ENCODE measurements at regions not wholly inside any gene's neighbourhood (a gene's known extent, or its start where the extent isn't known, plus 50 kb on each side); places are given as distances from the start of the nearest gene placed in this dataset.
"Not testable (repeated sequence)": the region's sequence is repeated elsewhere in the genome, so short reads cannot be mapped to it uniquely, and the experiment has no call there.

DNA sequence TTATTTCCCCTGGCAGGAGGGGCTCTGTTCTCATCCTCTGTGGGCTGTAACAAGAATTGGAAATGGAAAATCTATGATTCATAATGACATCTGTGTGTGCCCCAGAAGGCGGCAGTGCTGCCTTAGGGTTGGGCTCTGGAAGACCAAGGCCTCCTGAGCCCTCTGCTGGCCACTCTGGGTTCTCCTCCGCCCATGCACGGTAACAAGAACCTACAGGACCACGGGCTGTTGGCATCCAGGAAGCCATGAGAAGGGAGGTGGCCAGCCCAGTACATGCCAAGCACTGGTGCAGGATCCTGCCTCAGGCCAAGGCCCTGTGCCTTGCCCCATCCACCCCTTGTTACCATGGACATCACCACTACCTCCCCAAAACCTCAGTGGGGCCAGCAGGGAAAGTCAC lies 454.2 kb downstream of the TP53TG3F start:
- H3K4me1 ChIP-seq; H3K36me3 ChIP-seq (replicated peaks); H3K27me3 ChIP-seq (ENCODE audit: low read depth); H3K4me3 ChIP-seq; in situ Hi-C loops (cut with MboI; ENCODE audit: low sequenced_read_pairs); DNase-seq (ENCODE audit: low spot score in 2 of 2); H3K9me3 ChIP-seq: not testable (repeated sequence)

DNA sequence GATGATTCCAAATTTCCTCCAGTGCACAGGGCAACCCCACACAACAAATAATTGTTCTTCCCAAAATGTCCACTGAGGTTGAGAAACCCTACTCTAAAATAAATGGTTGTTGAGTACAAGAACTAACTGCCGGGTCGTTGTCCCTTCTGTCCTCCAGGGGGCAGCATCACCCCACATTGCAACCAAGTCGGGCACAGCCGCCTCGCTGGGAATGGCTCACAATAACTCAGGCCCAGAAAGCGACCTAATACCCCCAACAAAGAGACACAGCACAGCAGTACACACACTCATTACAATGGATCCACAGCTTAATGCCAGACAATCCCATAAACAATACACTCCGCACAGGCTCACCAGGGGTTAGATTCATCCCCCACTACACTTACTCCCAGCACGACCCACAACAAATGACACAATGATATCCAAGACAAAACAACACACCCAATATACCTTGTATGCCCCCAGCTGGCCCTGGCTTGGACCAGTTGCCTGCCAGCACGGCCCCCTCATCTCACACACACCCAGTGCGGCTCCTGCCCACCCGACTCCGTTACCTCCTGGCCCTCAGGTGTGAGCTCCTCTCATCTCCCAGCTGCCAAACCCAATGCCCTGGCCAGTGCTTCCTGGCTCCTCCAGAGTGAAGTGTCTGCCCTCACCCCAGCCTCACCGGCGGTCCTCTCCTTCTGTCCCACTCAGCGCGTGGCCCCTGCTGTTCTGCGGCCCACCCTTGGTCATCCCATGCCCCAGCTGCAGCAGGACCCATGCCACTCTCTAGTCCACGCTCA lies 461.5 kb downstream of the TP53TG3F start:
- H3K4me1 ChIP-seq; H3K36me3 ChIP-seq (replicated peaks); H3K27me3 ChIP-seq (ENCODE audit: low read depth); in situ Hi-C loops (cut with MboI; ENCODE audit: low sequenced_read_pairs); H3K4me3 ChIP-seq; H3K9me3 ChIP-seq; DNase-seq (ENCODE audit: low spot score in 2 of 2): not testable (repeated sequence)

DNA sequence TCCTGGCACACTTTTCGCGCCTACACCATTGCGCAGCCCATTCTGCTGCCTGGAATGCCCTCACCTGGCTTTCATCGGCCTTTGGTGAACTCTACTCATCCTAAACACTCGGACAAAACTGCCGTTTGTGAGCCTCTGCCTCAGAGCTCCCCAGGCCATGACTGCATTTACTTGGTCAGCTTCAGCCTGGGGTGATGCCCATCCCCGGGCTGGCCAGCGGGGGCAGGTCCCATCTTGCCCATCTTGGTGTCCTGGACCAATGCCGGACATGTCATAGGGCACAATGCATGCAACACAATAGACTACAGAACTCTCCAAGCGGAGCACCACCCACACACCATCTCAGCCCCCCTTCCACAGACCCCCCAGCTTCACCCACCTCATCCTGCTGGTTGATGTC lies 463.5 kb downstream of the TP53TG3F start:
- in situ Hi-C loops (cut with MboI; ENCODE audit: low sequenced_read_pairs); DNase-seq (ENCODE audit: low spot score in 2 of 2); H3K9me3 ChIP-seq; H3K4me3 ChIP-seq; H3K4me1 ChIP-seq; H3K36me3 ChIP-seq (replicated peaks); H3K27me3 ChIP-seq (ENCODE audit: low read depth): not testable (repeated sequence)

DNA sequence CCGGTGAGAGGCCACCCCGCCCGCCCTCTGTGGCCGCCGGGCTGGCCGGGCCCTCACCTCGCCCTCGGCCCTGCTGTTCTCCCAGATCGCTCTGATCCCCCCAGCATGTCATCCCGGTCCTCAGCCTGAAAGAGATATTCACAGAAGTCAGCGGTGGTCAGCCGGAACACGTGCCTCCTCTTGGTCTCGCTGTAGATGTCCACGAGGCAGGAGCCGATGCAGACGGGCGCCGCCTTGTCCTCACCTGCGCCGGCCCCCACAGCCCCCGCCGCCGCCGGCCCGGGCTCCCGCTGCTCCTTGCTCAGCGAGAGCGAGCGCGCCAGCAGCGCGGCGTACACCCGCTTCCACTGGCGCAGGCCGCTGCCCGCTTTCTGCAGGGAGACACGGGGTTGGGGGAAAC lies 468.6 kb downstream of the TP53TG3F start:
- in situ Hi-C loops (cut with MboI; ENCODE audit: low sequenced_read_pairs); H3K9me3 ChIP-seq; H3K36me3 ChIP-seq (replicated peaks); H3K4me1 ChIP-seq; H3K27me3 ChIP-seq (ENCODE audit: low read depth); DNase-seq (ENCODE audit: low spot score in 2 of 2); H3K4me3 ChIP-seq: not testable (repeated sequence)

DNA sequence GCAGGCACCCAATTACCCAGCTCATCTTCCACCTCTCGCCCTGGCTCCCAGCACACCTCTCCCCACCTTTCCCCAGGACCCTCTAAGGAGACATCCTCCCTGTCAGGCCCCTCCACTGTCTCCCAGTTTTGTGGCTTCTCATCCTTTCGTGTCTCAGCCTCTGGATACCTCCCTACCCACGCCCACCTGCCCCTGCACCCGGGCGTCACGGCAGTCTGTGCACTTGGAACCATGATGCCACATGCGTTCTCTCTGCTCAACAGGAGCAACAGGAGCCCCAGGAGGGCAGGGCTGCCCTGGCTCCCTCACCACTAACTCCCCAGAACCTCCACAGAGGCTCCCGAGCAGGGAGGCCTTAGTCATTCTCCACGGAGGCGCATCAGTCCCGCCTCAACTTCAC lies 472.8 kb downstream of the TP53TG3F start:
- H3K4me1 ChIP-seq; H3K4me3 ChIP-seq; DNase-seq (ENCODE audit: low spot score in 2 of 2); H3K36me3 ChIP-seq (replicated peaks); H3K27me3 ChIP-seq (ENCODE audit: low read depth); H3K9me3 ChIP-seq; in situ Hi-C loops (cut with MboI; ENCODE audit: low sequenced_read_pairs): not testable (repeated sequence)

DNA sequence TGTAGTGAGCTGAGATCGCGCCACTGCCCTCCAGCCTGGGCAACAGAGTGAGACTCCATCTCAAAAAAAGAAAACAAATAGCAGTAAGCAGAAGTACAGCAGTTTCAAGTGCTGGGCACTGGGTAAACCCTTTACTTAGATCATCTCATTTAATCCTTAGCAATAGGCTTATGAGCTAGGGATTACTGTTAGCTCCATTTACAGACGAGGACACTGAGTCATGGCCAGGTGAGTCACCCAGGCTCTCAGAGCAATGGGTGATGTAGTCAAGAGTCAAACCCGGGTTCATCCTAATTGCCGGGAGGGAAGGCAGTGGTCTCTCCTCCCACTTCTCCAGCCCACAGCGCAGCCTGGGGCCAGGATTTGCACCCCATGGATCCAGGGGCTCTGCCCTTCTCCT lies 473.6 kb downstream of the TP53TG3F start:
- DNase-seq (ENCODE audit: low spot score in 2 of 2); H3K36me3 ChIP-seq (replicated peaks); H3K9me3 ChIP-seq; H3K27me3 ChIP-seq (ENCODE audit: low read depth); H3K4me1 ChIP-seq; in situ Hi-C loops (cut with MboI; ENCODE audit: low sequenced_read_pairs); H3K4me3 ChIP-seq: not testable (repeated sequence)

DNA sequence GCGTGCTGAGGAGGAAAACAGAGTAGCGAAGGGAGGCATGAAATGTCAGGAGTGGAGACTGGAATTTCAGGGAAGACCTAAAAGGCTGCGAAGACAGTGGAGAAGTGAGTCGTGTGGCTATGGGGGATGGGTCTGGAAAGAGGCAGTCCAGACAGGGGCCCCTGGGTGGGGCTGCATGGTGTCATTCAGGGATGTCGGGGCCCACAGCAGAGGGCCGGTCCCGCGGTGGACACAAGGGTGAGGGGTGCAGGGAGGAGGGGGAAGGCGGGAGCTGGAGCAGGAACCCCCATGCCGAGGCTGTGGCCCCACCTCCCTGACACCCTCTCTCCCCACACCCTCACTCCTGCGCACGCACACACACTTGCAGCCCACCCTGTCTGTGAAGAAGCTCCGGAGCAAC lies 476.4 kb downstream of the TP53TG3F start:
- in situ Hi-C loops (cut with MboI; ENCODE audit: low sequenced_read_pairs); DNase-seq (ENCODE audit: low spot score in 2 of 2); H3K27me3 ChIP-seq (ENCODE audit: low read depth): not testable (repeated sequence)

DNA sequence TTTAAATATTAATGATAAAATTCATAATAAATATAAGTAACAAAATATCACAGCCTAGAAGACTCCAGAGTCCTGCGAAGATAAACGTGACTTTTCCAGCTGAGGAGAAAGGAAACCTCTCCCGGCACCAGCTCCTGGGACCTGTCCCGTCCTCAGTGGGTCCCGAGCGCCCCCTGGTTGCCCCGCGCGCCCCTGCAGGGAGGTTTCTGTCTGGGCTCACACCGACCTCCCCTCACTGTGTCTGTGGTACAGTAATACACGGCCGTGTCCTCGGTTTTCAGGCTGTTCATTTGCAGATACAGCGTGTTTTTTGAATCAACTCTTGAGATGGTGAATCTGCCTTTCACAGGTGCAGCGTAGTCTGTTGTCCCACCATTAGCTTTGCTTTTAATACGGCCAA lies 478.7 kb downstream of the TP53TG3F start:
- DNase-seq (ENCODE audit: low spot score in 2 of 2); H3K36me3 ChIP-seq (replicated peaks); H3K9me3 ChIP-seq; H3K4me1 ChIP-seq; in situ Hi-C loops (cut with MboI; ENCODE audit: low sequenced_read_pairs); H3K4me3 ChIP-seq; H3K27me3 ChIP-seq (ENCODE audit: low read depth): not testable (repeated sequence)

More for the DNA sequence above, 476.4 kb downstream of the TP53TG3F start:
- H3K9me3 ChIP-seq; H3K36me3 ChIP-seq (replicated peaks); H3K4me1 ChIP-seq; H3K4me3 ChIP-seq: not testable (repeated sequence)

DNA sequence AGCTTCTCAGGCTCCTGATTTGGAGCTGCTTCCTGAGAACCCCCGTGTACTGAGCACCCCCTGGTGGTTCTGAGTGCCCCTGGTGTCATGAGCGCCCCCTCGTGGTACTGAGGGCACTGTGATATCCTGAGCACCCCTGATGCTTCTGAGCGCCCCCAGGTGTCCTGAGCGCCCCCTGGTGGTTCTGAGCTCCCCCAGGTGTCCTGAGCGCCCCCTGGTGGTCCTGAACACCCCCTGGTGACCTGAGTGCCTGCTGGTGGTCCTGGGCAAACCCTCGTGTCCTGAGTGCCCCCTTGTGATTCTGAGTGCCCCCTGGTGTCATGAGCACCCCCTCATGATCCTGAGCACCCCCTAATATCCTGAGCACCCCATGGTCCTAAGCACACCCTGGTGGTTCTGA lies 502.1 kb downstream of the TP53TG3F start:
- H3K9me3 ChIP-seq; H3K36me3 ChIP-seq (replicated peaks); H3K4me1 ChIP-seq; DNase-seq (ENCODE audit: low spot score in 2 of 2); in situ Hi-C loops (cut with MboI; ENCODE audit: low sequenced_read_pairs); H3K4me3 ChIP-seq; H3K27me3 ChIP-seq (ENCODE audit: low read depth): not testable (repeated sequence)

DNA sequence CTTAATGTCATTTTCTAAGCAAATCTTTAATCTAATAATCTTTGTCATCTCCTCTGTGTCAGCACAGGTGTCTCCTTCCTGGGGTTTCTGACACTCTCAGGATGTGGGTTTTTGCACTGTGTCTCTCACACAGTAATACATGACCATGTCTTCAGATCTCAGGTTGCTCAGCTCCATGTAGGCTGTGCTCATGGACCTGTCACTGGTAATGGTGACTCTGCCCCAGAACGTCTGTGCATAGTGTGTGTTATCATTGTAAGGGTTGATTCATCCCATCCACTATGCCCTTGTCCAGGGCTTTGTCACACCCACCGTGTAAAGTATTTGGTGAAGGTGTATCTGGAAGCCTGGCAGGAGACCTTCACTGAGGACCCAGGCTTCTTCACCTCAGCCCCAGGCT lies 506.1 kb downstream of the TP53TG3F start:
- H3K27me3 ChIP-seq (ENCODE audit: low read depth); DNase-seq (ENCODE audit: low spot score in 2 of 2); H3K36me3 ChIP-seq (replicated peaks); H3K4me1 ChIP-seq; in situ Hi-C loops (cut with MboI; ENCODE audit: low sequenced_read_pairs); H3K9me3 ChIP-seq; H3K4me3 ChIP-seq: not testable (repeated sequence)

DNA sequence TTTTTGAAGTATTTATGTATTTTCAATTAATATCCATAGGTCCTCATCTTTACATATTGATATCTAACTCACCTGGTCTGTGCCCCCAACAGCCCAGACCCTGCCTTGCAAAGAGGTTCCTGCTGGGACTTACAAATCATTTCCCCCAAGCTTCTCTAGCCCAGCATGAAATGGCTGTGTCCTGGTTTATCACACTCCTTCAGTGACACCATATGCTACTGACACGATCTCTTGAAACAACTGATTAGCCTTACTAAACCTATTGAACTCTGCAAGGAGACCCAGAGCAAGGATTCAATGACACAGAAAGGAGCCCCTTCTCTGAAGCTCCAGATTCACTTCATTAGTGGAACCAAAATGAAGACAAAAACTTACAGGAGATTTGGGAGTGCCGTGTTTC lies 507.4 kb downstream of the TP53TG3F start:
- H3K36me3 ChIP-seq (replicated peaks); DNase-seq (ENCODE audit: low spot score in 2 of 2); in situ Hi-C loops (cut with MboI; ENCODE audit: low sequenced_read_pairs); H3K9me3 ChIP-seq; H3K4me1 ChIP-seq; H3K4me3 ChIP-seq; H3K27me3 ChIP-seq (ENCODE audit: low read depth): not testable (repeated sequence)

DNA sequence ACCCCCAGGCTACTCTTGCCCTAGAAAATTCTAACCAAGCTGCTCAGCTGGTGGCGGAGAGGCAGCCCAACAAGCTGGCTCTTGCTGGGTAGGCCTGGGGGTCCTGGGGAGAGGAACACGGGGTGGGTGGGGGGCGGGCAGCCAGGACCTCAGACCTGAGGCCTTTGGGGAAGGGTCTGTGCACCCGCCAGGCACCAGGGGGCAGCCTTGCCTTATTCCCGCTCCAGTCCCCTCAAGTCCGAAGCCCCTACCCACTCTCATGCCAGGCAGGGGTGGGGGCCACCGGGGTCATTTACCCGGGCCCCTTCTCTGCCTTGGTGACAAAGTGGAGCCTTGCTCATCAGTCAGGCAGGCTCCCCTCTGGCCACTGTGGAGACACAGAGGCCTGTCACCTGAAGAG lies 515.1 kb downstream of the TP53TG3F start:
- H3K4me3 ChIP-seq; DNase-seq (ENCODE audit: low spot score in 2 of 2); in situ Hi-C loops (cut with MboI; ENCODE audit: low sequenced_read_pairs); H3K36me3 ChIP-seq (replicated peaks); H3K27me3 ChIP-seq (ENCODE audit: low read depth); H3K9me3 ChIP-seq; H3K4me1 ChIP-seq: not testable (repeated sequence)

DNA sequence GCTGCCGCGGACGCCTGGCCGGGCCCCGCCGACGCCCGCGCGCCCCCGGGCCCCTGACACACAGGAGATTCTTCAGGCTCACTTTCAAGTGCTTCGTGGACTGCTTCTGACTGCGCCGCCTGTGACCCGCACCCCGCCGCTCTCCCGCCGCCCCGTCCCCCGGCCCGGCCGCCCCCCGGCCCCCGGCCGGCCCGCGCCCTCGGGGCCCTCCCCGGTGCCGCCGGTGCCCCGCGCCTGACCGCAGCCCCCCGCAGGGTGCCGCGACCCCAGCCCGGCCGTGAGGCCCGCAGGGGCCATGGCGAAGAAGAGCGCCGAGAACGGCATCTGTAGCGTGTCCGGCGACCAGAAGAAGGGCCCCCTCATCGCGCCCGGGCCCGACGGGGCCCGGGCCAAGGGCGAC lies 516.3 kb downstream of the TP53TG3F start:
- H3K4me3 ChIP-seq; H3K36me3 ChIP-seq (replicated peaks); in situ Hi-C loops (cut with MboI; ENCODE audit: low sequenced_read_pairs); DNase-seq (ENCODE audit: low spot score in 2 of 2); H3K27me3 ChIP-seq (ENCODE audit: low read depth); H3K9me3 ChIP-seq; H3K4me1 ChIP-seq: not testable (repeated sequence)

DNA sequence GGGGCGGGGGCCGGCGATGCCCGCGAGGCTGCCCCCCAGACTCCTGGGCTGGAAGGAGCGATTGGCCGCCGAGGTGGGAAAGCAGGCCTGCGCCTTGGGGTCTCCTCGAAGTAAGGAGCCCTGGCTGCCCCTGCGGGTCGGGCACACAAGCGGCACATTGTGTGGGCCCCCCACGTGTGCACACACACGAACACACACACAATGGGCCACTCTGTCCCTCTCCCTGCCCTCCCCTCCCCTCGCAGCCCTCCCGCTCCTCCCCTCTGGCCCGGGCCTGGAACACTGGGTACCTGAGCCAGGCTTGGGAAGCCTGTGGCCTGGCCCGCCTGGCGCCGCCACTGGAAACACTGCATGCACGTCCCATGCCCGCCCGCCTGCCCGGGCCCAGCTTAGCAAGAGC lies 517.1 kb downstream of the TP53TG3F start:
- H3K27me3 ChIP-seq (ENCODE audit: low read depth); in situ Hi-C loops (cut with MboI; ENCODE audit: low sequenced_read_pairs); DNase-seq (ENCODE audit: low spot score in 2 of 2); H3K9me3 ChIP-seq; H3K36me3 ChIP-seq (replicated peaks); H3K4me1 ChIP-seq; H3K4me3 ChIP-seq: not testable (repeated sequence)

DNA sequence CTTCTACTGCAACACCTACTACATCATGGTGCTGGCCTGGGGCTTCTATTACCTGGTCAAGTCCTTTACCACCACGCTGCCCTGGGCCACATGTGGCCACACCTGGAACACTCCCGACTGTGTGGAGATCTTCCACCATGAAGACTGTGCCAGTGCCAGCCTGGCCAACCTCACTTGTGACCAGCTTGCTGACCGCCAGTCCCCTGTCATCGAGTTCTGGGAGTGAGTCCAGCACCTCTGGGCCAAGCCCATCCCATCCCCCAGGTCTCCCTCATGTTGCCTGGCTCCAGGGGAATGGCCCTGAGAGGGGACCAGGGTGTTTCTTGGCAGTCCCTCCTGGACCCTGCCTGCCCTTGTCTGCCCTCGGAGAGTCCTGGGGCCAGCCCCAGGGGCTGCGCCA lies 519.4 kb downstream of the TP53TG3F start:
- H3K4me1 ChIP-seq; H3K9me3 ChIP-seq; H3K36me3 ChIP-seq (replicated peaks); in situ Hi-C loops (cut with MboI; ENCODE audit: low sequenced_read_pairs); H3K27me3 ChIP-seq (ENCODE audit: low read depth); H3K4me3 ChIP-seq; DNase-seq (ENCODE audit: low spot score in 2 of 2): not testable (repeated sequence)
